RWPE2 (cell line): ENCODE measurements at regions not wholly inside any gene's neighbourhood (a gene's known extent, or its start where the extent isn't known, plus 50 kb on each side); places are given as distances from the start of the nearest gene placed in this dataset.

ENCODE experiments used
- ATAC-seq: fragments of 200-7000 bp; cut with Tn5 transposase; 3 replicates; pipeline ENCODE4 v1.9.1; 2021; ENCODE audit warnings: low read depth
- DNase-seq: peaks from one replicate; pipeline ENCODE4 v3.0.0-alpha.2; 2020; ENCODE audit warnings: low spot score
- H3K27ac ChIP-seq: fragments of 450-650 bp; 2 replicates; pipeline ENCODE4 v1.5.1; 2017; ENCODE audit warnings: mild to moderate bottlenecking; ENCODE audit not compliant: poor library complexity, severe bottlenecking
- H3K27me3 ChIP-seq: fragments of 250-450 bp; sonication (Bioruptor Pico); 2 replicates; pipeline ENCODE4 v1.5.1; 2021; ENCODE audit warnings: mild to moderate bottlenecking, moderate library complexity; ENCODE audit not compliant: insufficient read depth, poor library complexity, severe bottlenecking
- H3K36me3 ChIP-seq: fragments of 250-450 bp; sonication (Bioruptor Pico); 2 replicates; pipeline ENCODE4 v1.5.1; 2020; ENCODE audit warnings: low read depth, mild to moderate bottlenecking, moderate library complexity
- H3K4me1 ChIP-seq: fragments of 250-450 bp; sonication (Bioruptor Pico); 2 replicates; pipeline ENCODE4 v1.5.1; 2021; ENCODE audit warnings: mild to moderate bottlenecking, moderate library complexity; ENCODE audit not compliant: insufficient read depth, poor library complexity, severe bottlenecking
- H3K4me3 ChIP-seq: fragments of 250-450 bp; sonication (Bioruptor Pico); 2 replicates; pipeline ENCODE4 v1.5.1; 2021; ENCODE audit warnings: mild to moderate bottlenecking, moderate library complexity; ENCODE audit not compliant: severe bottlenecking
- H3K9me3 ChIP-seq: fragments of 250-450 bp; sonication (Bioruptor Pico); 2 replicates; pipeline ENCODE4 v1.5.1; 2021; ENCODE audit warnings: mild to moderate bottlenecking, moderate library complexity; ENCODE audit not compliant: severe bottlenecking
- CTCF ChIP-seq: fragments of 450-650 bp; IDR thresholded peaks from one replicate; pipeline ENCODE4 v1.5.1; 2017; ENCODE audit warnings: mild to moderate bottlenecking, moderate library complexity; ENCODE audit not compliant: poor library complexity, severe bottlenecking

- no peaks in the 10 kb centered on the region for H3K4me1 ChIP-seq
- H3K27ac ChIP-seq = no peak overlapping the region
- H3K36me3 ChIP-seq = no peaks in the 10 kb centered on the region
- no peaks in the 10 kb centered on the region for H3K9me3 ChIP-seq
- no peak for TF ChIP-seq CTCF
- ATAC-seq = peak; percentile 30; the same call in 2 of the 3 replicates
- no peak for DNase-seq
- H3K4me3 ChIP-seq = no peak overlapping the region
- H3K27me3 ChIP-seq = peaks cover 10% of the 10 kb centered on the region
Observed at GRCh38 chr10:44860811-44861736, 50.1 kb upstream of the TMEM72 start.
